Activated CD4-positive, alpha-beta T cell treated with anti-CD3 and anti-CD28 coated beads for 24 hours (primary cell): ENCODE measurements at regions not wholly inside any gene's neighbourhood (a gene's known extent, or its start where the extent isn't known, plus 50 kb on each side); places are given as distances from the start of the nearest gene placed in this dataset.
"Not testable (repeated sequence)": the region's sequence is repeated elsewhere in the genome, so short reads cannot be mapped to it uniquely, and the experiment has no call there.

ENCODE experiments used
- DNase-seq, 2 donors: peaks; one replicate each; pipeline ENCODE4 v3.0.0-alpha.2; 2020; ENCODE audit warnings: low read depth in 2 of 2

- DNase-seq = no peak
Measured at GRCh38 chr11:36738292-36738861, 140.3 kb upstream of the RAG2 start.

- no peak for DNase-seq
Measured at GRCh38 chr11:36736103-36736502, 138.1 kb upstream of the RAG2 start.

- DNase-seq = not testable (repeated sequence)
Measured at GRCh38 chr11:36733721-36734120, 135.7 kb upstream of the RAG2 start.

- no peak for DNase-seq
Measured at GRCh38 chr11:36730761-36731160, 132.7 kb upstream of the RAG2 start.

GRCh38 chr11:36729825-36730224 lies 131.8 kb upstream of the RAG2 start:
- DNase-seq = no peak

- DNase-seq = no peak
Measured at GRCh38 chr11:36726420-36726819, 128.4 kb upstream of the RAG2 start.

GRCh38 chr11:36724742-36725385 lies 126.8 kb upstream of the RAG2 start:
- DNase-seq = no peak

GRCh38 chr11:36722421-36722820 lies 124.4 kb upstream of the RAG2 start:
- DNase-seq = no peak

- no peak for DNase-seq
Measured at GRCh38 chr11:36719358-36720107, 121.5 kb upstream of the RAG2 start.

- no peak for DNase-seq
Measured at GRCh38 chr11:36718451-36718850, 120.4 kb upstream of the RAG2 start.

- DNase-seq = no peak
Measured at GRCh38 chr11:36713715-36714114, 115.7 kb upstream of the RAG2 start.

GRCh38 chr11:36711104-36711825 lies 113.2 kb upstream of the RAG2 start:
- DNase-seq = no peak
